Neural crest cell (in vitro differentiated cells): ENCODE measurements at regions not wholly inside any gene's neighbourhood (a gene's known extent, or its start where the extent isn't known, plus 50 kb on each side); places are given as distances from the start of the nearest gene placed in this dataset.

Experiments
- DNase-seq: peaks from one replicate; pipeline ENCODE4 v3.0.0; 2021; ENCODE audit warnings: low read depth, mixed read lengths, low spot score
- H3K27ac Mint-ChIP-seq: one replicate; pipeline ENCODE4 v1.8.0; 2021; ENCODE audit warnings: mild to moderate bottlenecking, mixed read lengths; ENCODE audit not compliant: unreplicated experiment
- H3K27me3 Mint-ChIP-seq: 2 replicates; pipeline ENCODE4 v1.8.0; 2021; ENCODE audit warnings: low read depth, mild to moderate bottlenecking, mixed read lengths
- H3K36me3 Mint-ChIP-seq: 2 replicates; pipeline ENCODE4 v1.8.0; 2021; ENCODE audit warnings: low read depth, mild to moderate bottlenecking, mixed read lengths
- H3K4me1 Mint-ChIP-seq: 2 replicates; pipeline ENCODE4 v1.8.0; 2021; ENCODE audit warnings: mixed read lengths
- H3K4me3 Mint-ChIP-seq: one replicate; pipeline ENCODE4 v1.8.0; 2021; ENCODE audit warnings: mild to moderate bottlenecking, mixed read lengths
- H3K9me3 Mint-ChIP-seq: 2 replicates; pipeline ENCODE4 v1.8.0; 2021; ENCODE audit warnings: mixed read lengths
- TF ChIP-seq, protein P1 (sequence below): fragments of 200-600 bp; sonication (generic); conservative IDR thresholded peaks from 2 replicates; pipeline ENCODE4 v1.5.0; 2021; ENCODE audit warnings: antibody characterized with exemption, mild to moderate bottlenecking

DNA sequence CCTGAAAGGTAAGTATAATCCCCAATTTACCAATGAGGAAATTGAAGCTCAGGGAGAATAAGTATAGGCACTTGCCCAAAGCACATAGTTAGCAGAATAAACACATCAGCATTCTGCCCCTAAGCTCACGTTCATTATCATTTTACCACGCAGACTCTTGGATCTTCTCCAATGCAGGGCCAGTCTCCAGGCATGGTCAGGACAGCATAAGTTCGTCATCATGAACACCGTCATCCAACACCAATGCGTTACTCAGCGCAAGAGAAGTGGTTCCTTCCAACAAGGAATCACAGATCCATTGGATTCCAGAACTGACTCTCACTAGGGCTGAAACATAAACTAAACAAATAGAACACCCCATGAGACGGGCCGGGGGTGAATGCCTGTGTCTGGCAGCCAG lies 86.5 kb upstream of the GPM6B start:
- H3K36me3 Mint-ChIP-seq, result peaks cover 20% of the 10 kb centered on the region
- H3K27ac Mint-ChIP-seq, result peak overlapping the region; percentile 57
- DNase-seq, result no peak
- no peaks in the 10 kb centered on the region for H3K27me3 Mint-ChIP-seq
- H3K4me1 Mint-ChIP-seq, result peaks cover 31% of the 10 kb centered on the region
- TF ChIP-seq, protein P1, sequence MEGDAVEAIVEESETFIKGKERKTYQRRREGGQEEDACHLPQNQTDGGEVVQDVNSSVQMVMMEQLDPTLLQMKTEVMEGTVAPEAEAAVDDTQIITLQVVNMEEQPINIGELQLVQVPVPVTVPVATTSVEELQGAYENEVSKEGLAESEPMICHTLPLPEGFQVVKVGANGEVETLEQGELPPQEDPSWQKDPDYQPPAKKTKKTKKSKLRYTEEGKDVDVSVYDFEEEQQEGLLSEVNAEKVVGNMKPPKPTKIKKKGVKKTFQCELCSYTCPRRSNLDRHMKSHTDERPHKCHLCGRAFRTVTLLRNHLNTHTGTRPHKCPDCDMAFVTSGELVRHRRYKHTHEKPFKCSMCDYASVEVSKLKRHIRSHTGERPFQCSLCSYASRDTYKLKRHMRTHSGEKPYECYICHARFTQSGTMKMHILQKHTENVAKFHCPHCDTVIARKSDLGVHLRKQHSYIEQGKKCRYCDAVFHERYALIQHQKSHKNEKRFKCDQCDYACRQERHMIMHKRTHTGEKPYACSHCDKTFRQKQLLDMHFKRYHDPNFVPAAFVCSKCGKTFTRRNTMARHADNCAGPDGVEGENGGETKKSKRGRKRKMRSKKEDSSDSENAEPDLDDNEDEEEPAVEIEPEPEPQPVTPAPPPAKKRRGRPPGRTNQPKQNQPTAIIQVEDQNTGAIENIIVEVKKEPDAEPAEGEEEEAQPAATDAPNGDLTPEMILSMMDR, result no peak
- no peak overlapping the region for H3K4me3 Mint-ChIP-seq
- peaks cover 18% of the 10 kb centered on the region for H3K9me3 Mint-ChIP-seq

DNA sequence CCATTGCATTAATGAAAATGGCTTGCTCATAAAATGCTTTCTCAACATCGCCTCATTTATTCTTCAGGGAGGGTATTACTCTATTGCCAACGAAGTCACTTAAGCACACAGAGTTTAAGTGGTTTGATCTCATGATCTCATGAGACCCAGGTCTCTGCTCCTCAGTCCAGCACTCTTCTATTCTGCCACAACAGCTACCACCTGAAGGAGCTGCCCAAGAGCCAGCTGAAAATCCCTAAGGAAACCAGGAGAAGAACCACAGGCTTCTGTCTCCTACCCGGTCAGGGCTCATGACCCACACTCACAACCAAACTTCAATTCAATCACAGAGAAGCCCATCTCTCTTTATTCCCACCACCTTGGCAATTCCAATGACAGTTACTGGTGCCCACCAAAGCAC lies 85.5 kb upstream of the GPM6B start:
- DNase-seq, result no peak
- peaks cover 18% of the 10 kb centered on the region for H3K9me3 Mint-ChIP-seq
- peaks cover 20% of the 10 kb centered on the region for H3K36me3 Mint-ChIP-seq
- no peaks in the 10 kb centered on the region for H3K27me3 Mint-ChIP-seq
- no peak overlapping the region for H3K4me3 Mint-ChIP-seq
- TF ChIP-seq, protein P1, result no peak
- no peak overlapping the region for H3K27ac Mint-ChIP-seq
- H3K4me1 Mint-ChIP-seq, result peaks cover 35% of the 10 kb centered on the region

DNA sequence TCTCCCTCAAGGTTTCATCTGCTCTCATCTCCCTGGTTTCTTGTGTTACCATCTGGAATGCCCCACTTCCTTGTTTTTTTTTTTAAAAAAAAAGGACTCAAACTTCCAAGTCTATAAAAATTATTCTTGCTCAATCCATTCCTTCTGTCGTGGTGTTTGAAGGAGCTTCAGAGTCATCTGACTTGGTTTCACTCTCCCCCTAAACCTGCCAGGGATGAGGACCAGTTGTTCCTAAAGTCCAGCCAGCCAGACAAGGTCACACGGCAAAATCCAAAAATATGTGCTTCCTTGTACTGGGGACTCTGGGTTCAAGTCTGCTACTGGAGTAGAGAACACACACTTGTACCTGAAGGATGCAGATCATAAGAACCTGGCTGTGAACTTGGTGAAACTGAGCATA lies 84.5 kb upstream of the GPM6B start:
- Mint-ChIP-seq H3K27ac (no peak overlapping the region), H3K27me3 (no peaks in the 10 kb centered on the region), H3K36me3 (peaks cover 20% of the 10 kb centered on the region), H3K9me3 (peaks cover 18% of the 10 kb centered on the region), H3K4me1 (peaks cover 31% of the 10 kb centered on the region), H3K4me3 (no peak overlapping the region)
- TF ChIP-seq, protein P1, result no peak
- no peak for DNase-seq

DNA sequence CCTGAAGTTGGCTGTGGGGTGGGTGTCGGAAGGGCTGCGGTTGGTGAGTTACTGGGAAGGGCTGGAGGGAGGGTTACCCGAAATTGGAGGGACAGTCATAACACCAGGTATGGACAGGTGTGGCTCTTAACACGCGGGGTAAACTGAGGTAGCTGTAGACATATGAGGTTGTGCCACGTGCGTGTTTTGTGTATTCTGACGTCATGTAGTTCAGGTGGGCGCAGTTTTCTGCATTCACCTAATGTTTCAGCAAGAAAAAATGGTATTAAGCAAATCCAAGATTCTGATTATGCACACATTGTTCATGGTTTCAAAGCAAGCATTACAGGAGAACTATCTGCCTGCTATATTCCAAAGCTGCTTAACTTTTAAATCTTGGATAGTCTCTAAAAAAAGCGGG lies 83.5 kb upstream of the GPM6B start:
- DNase-seq, result no peak

DNA sequence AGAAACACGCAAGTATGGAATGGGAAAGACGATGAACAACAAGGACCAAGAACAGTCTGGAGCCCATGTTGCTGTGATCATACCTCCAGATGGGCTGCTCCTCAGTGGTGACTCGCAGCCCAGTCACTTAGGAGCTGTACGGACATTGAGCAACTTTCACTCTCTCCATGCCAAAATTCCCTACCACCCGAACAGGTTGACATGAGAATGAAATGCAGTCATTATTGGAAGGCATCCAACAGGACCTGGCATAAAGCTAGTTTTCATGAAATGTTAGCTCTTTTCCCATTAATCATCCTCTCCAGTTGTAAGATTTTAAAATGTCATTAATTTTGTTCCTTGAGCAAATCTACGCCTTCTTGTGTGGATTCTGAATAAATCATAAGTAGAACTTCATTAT lies 82.7 kb upstream of the GPM6B start:
- peaks cover 19% of the 10 kb centered on the region for H3K4me1 Mint-ChIP-seq
- no peaks in the 10 kb centered on the region for H3K27me3 Mint-ChIP-seq
- peaks cover 18% of the 10 kb centered on the region for H3K9me3 Mint-ChIP-seq
- no peak for DNase-seq
- no peak overlapping the region for H3K4me3 Mint-ChIP-seq
- peaks cover 17% of the 10 kb centered on the region for H3K36me3 Mint-ChIP-seq
- no peak overlapping the region for H3K27ac Mint-ChIP-seq
- TF ChIP-seq, protein P1, result no peak

More for the DNA sequence above, 83.5 kb upstream of the GPM6B start:
- Mint-ChIP-seq H3K36me3 (peaks cover 18% of the 10 kb centered on the region), H3K4me1 (peaks cover 21% of the 10 kb centered on the region), H3K27me3 (no peaks in the 10 kb centered on the region), H3K9me3 (peaks cover 18% of the 10 kb centered on the region), H3K27ac (peak overlapping the region; percentile 75), H3K4me3 (no peak overlapping the region)
- TF ChIP-seq, protein P1, result no peak

DNA sequence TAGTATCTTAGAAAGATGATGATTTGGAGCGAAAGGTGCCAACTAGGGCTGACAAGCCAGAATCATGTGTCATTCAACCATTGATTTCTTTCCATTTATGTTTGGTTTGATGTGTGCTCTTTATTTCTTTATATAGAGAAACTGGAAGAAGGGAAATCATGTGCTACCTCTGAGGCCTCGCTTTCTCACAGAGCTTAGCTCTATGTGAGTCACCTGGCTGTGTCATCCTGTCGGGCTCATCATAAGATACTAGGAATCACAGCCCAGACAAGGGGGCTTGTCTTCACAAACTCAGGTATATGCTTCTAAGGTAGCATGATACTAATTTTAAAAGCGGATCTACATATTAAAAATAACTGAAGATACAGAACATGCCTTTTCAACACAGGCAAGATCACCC lies 81.7 kb upstream of the GPM6B start:
- Mint-ChIP-seq H3K36me3 (peaks cover 14% of the 10 kb centered on the region), H3K4me1 (peaks cover 14% of the 10 kb centered on the region), H3K27ac (no peak overlapping the region), H3K27me3 (no peaks in the 10 kb centered on the region), H3K9me3 (peaks cover 18% of the 10 kb centered on the region), H3K4me3 (no peak overlapping the region)
- DNase-seq, result no peak
- TF ChIP-seq, protein P1, result no peak
